OCI-LY1 (cell line): ENCODE measurements at regions not wholly inside any gene's neighbourhood (a gene's known extent, or its start where the extent isn't known, plus 50 kb on each side); places are given as distances from the start of the nearest gene placed in this dataset.

Experiments used
- EZH2 ChIP-seq: fragments of 200-600 bp; sonication (generic), shearing (Covaris generic); IDR thresholded peaks from 2 replicates; pipeline ENCODE4 v1.8.0; 2017; ENCODE audit warnings: borderline replicate concordance, mixed run types, mild to moderate bottlenecking, antibody characterized with exemption, low read length, moderate library complexity, mixed read lengths
- TF ChIP-seq, protein P1 (sequence below): fragments of 200-600 bp; sonication (generic), shearing (Covaris generic); IDR thresholded peaks from 2 replicates; pipeline ENCODE4 v1.5.1; 2017; ENCODE audit warnings: mild to moderate bottlenecking, antibody characterized with exemption, low read length, moderate library complexity, mixed read lengths

DNA sequence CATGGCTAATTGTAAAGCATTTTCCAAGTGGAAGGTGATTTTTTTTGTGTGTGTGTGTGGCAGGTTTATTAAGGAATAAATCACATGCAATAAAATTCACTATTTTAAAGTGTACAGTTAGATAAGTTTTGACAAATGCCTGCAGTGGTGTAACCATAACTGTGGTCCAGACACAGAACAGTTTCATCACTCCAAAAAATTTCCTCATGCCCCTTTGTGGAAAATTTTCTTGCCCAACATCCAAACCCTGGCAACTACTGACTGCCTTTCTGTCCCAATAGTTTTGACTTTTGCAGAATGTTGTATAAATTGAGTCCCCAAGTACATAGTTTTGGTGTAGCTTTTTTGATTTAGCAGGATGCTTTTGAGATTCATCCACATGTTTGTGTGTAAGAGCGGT is 135.1 kb upstream of the KLHL25 start:
- TF ChIP-seq, protein P1, sequence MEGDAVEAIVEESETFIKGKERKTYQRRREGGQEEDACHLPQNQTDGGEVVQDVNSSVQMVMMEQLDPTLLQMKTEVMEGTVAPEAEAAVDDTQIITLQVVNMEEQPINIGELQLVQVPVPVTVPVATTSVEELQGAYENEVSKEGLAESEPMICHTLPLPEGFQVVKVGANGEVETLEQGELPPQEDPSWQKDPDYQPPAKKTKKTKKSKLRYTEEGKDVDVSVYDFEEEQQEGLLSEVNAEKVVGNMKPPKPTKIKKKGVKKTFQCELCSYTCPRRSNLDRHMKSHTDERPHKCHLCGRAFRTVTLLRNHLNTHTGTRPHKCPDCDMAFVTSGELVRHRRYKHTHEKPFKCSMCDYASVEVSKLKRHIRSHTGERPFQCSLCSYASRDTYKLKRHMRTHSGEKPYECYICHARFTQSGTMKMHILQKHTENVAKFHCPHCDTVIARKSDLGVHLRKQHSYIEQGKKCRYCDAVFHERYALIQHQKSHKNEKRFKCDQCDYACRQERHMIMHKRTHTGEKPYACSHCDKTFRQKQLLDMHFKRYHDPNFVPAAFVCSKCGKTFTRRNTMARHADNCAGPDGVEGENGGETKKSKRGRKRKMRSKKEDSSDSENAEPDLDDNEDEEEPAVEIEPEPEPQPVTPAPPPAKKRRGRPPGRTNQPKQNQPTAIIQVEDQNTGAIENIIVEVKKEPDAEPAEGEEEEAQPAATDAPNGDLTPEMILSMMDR = no peak
- TF ChIP-seq EZH2 = no peak
